HCT116 (cell line): ENCODE measurements at regions not wholly inside any gene's neighbourhood (a gene's known extent, or its start where the extent isn't known, plus 50 kb on each side); places are given as distances from the start of the nearest gene placed in this dataset.

ENCODE experiments used
- ATAC-seq: fragments of 200-7000 bp; cut with Tn5 transposase; 2 replicates; pipeline ENCODE4 v1.9.1; 2020; ENCODE audit warnings: mild to moderate bottlenecking, moderate library complexity
- BruUV-seq: library from RNA; stranded (reverse); fragments of 400-500 nt; replicated peaks from 2 replicates; lab custom pipeline; 2021; lab: Mats Ljungman, UMichigan
- CTCF ChIA-PET: fragments of 300-600 bp; sonication (Branson Sonifier 250); formaldehyde crosslinking; loops from one replicate; lab custom pipeline; 2021; ENCODE audit warnings: antibody characterized with exemption; lab: Charles Lee
- POLR2A ChIA-PET: fragments of 300-600, 350-600 bp; sonication (Branson Sonifier 250); formaldehyde crosslinking; loops from one replicate; lab custom pipeline; 2021; ENCODE audit warnings: antibody characterized with exemption; lab: Charles Lee
- RAD21 ChIA-PET, 2 experiments: fragments of 300-600 bp; sonication (Branson Sonifier 250); formaldehyde crosslinking; loops; one replicate each; lab custom pipeline; 2023; ENCODE audit warnings: low total read pairs in 2 of 2; ENCODE audit not compliant: uncharacterized antibody in 2 of 2, unreplicated experiment in 2 of 2, low non-redundant PET in 1 of 2; lab: Charles Lee
- DNase-seq: peaks from one replicate; pipeline ENCODE4 v3.0.0-alpha.2; 2010; ENCODE audit warnings: low read depth, low spot score
- H2AFZ ChIP-seq: fragments of 200-600 bp; shearing (Covaris generic), sonication (generic); 2 replicates; pipeline ENCODE4 v1.6.1; 2017; ENCODE audit warnings: low read depth, mixed run types, mixed read lengths, antibody characterized with exemption, low read length; ENCODE audit not compliant: poor library complexity, severe bottlenecking
- H3K27ac ChIP-seq: 2 replicates; pipeline ENCODE4 v1.5.1; 2012; ENCODE audit warnings: low read depth, low read length
- H3K27me3 ChIP-seq: fragments of 200-600 bp; sonication (generic); 2 replicates; pipeline ENCODE4 v1.6.1; 2016; ENCODE audit warnings: mixed run types, low read length, mixed read lengths; ENCODE audit not compliant: insufficient read depth
- H3K36me3 ChIP-seq, 2 experiments: fragments of 200-500 bp in 1 of 2; fragments of 200-600 bp in 1 of 2; sonication (Bioruptor generic) in 1 of 2; sonication (generic) in 1 of 2; 2 replicates each; pipeline versions ENCODE4 v1.5.1 to v1.6.1; 2014 to 2016; ENCODE audit warnings: low read length in 2 of 2, inconsistent platforms in 1 of 2, mixed read lengths in 1 of 2, mixed run types in 1 of 2; ENCODE audit not compliant: insufficient read depth in 2 of 2, control insufficient read depth in 1 of 2
- H3K4me1 ChIP-seq, 2 experiments: fragments of 200-600 bp in 1 of 2; sonication (generic) in 1 of 2; 2 replicates each; pipeline versions ENCODE4 v1.5.1 to v1.6.1; 2012 to 2017; ENCODE audit warnings: low read length in 2 of 2, inconsistent platforms in 1 of 2, mild to moderate bottlenecking in 1 of 2, mixed read lengths in 1 of 2, mixed run types in 1 of 2, moderate library complexity in 1 of 2; ENCODE audit not compliant: insufficient read depth in 2 of 2, control insufficient read depth in 1 of 2
- H3K4me2 ChIP-seq: fragments of 200-600 bp; sonication (generic); 2 replicates; pipeline ENCODE4 v1.6.1; 2017; ENCODE audit warnings: mixed run types, low read length, mixed read lengths
- H3K4me3 ChIP-seq, 2 experiments: fragments of 200-600 bp in 1 of 2; sonication (generic) in 1 of 2; replicated peaks in 1 of 2; 2 replicates each; pipeline ENCODE4 v1.5.1; 2011 to 2016; ENCODE audit warnings: low read length in 2 of 2, control low read depth in 1 of 2, low read depth in 1 of 2, mild to moderate bottlenecking in 1 of 2, mixed read lengths in 1 of 2, mixed run types in 1 of 2
- H3K79me2 ChIP-seq: fragments of 200-600 bp; sonication (generic); 2 replicates; pipeline ENCODE4 v1.6.1; 2017; ENCODE audit warnings: mild to moderate bottlenecking, mixed run types, low read length, moderate library complexity, mixed read lengths; ENCODE audit not compliant: insufficient read depth
- H3K9ac ChIP-seq: fragments of 200-600 bp; sonication (generic); 2 replicates; pipeline ENCODE4 v1.6.1; 2016; ENCODE audit warnings: low read length, mixed read lengths
- H3K9me2 ChIP-seq: fragments of 200-600 bp; sonication (generic), shearing (Covaris generic); 2 replicates; pipeline ENCODE4 v1.6.1; 2017; ENCODE audit warnings: mixed run types, mild to moderate bottlenecking, moderate library complexity; ENCODE audit not compliant: insufficient read depth
- H3K9me3 ChIP-seq, 2 experiments: fragments of 200-500 bp in 1 of 2; fragments of 200-600 bp in 1 of 2; sonication (Bioruptor generic) in 1 of 2; sonication (generic) in 1 of 2; 2 replicates each; pipeline ENCODE4 v1.6.1; 2014 to 2017; ENCODE audit warnings: low read length in 2 of 2, mixed read lengths in 2 of 2, inconsistent platforms in 1 of 2, low read depth in 1 of 2, mild to moderate bottlenecking in 1 of 2, mixed run types in 1 of 2, moderate library complexity in 1 of 2; ENCODE audit not compliant: control insufficient read depth in 1 of 2, insufficient read depth in 1 of 2
- H4K20me1 ChIP-seq: fragments of 200-600 bp; sonication (generic), shearing (Covaris generic); 2 replicates; pipeline ENCODE4 v1.6.1; 2017; ENCODE audit warnings: mixed run types, mild to moderate bottlenecking, moderate library complexity; ENCODE audit not compliant: insufficient read depth
- CTCF ChIP-seq, 3 experiments: fragments of 200-600 bp in 1 of 3; sonication (generic) in 1 of 3; IDR thresholded peaks in 2 of 3; conservative IDR thresholded peaks in 1 of 3; 2 replicates each; pipeline ENCODE4 v1.5.1; 2012 to 2017; ENCODE audit warnings: low read depth in 2 of 3, low read length in 2 of 3, antibody characterized with exemption in 1 of 3, borderline replicate concordance in 1 of 3, control low read depth in 1 of 3, mild to moderate bottlenecking in 1 of 3, mixed read lengths in 1 of 3, mixed run types in 1 of 3, moderate library complexity in 1 of 3; ENCODE audit not compliant: insufficient read depth in 1 of 3
- ELF1 ChIP-seq: IDR thresholded peaks from 2 replicates; pipeline ENCODE4 v1.6.1; 2012; ENCODE audit warnings: low read depth, borderline replicate concordance
- EZH2phosphoT487 ChIP-seq: fragments of 200-600 bp; IDR thresholded peaks from 2 replicates; pipeline ENCODE4 v1.6.1; 2018; ENCODE audit warnings: antibody characterized with exemption, borderline replicate concordance
- FOSL1 ChIP-seq: IDR thresholded peaks from 2 replicates; pipeline ENCODE4 v1.6.1; 2012; ENCODE audit warnings: low read depth
- JUND ChIP-seq: IDR thresholded peaks from 2 replicates; pipeline ENCODE4 v1.6.1; 2012
- MAX ChIP-seq: IDR thresholded peaks from 2 replicates; pipeline ENCODE4 v1.6.1; 2012
- REST ChIP-seq: IDR thresholded peaks from 2 replicates; pipeline ENCODE4 v1.6.1; 2012; ENCODE audit warnings: low read depth
- SP1 ChIP-seq: IDR thresholded peaks from 2 replicates; pipeline ENCODE4 v1.6.1; 2012; ENCODE audit warnings: low read depth
- SRF ChIP-seq: IDR thresholded peaks from 2 replicates; pipeline ENCODE4 v1.6.1; 2012; ENCODE audit warnings: low read depth
- YY1 ChIP-seq: IDR thresholded peaks from 2 replicates; pipeline ENCODE4 v1.6.1; 2011; ENCODE audit warnings: low read length, low read depth, moderate library complexity, mild to moderate bottlenecking; ENCODE audit not compliant: insufficient replicate concordance; ENCODE audit errors: extremely low read depth
- ZNF274 ChIP-seq: fragments of 200-500 bp; sonication (Bioruptor generic); IDR thresholded peaks from 2 replicates; pipeline ENCODE4 v1.6.1; 2014; ENCODE audit warnings: mild to moderate bottlenecking, low read depth, low read length, inconsistent platforms
- intact Hi-C: fragments of 100-400 bp; cut with micrococcal nuclease; formaldehyde crosslinking; loops from 2 replicates; pipeline ENCODE4 v1.10.0; 2022

- TF ChIP-seq JUND (no peak), SP1 (no peak)
- ChIA-PET POLR2A (no interaction called here), RAD21 (no interaction called here), CTCF (no interaction called here)
- Histone ChIP-seq H3K4me2 (no peak overlapping the region), H3K79me2 (no peaks in the 10 kb centered on the region), H3K4me3 (no peak overlapping the region), H3K36me3 (no peaks in the 10 kb centered on the region), H2AFZ (no peak overlapping the region), H3K9me3 (peaks cover 2 to 24% of the 10 kb centered on the region in 2 experiments; a peak in 2 of 4 replicates), H3K27ac (no peak overlapping the region), H3K9me2 (no peaks in the 10 kb centered on the region), H3K4me1 (no peaks in the 10 kb centered on the region), H3K27me3 (no peaks in the 10 kb centered on the region), H3K9ac (no peak overlapping the region), H4K20me1 (no peaks in the 10 kb centered on the region)
- DNase-seq (no peak), ATAC-seq (no peak)
- no TSS peak for BruUV-seq
- intact Hi-C loops = no loop called here
Measured at GRCh38 chr13:56953965-56954364, 186.8 kb upstream of the PRR20A start.

- POLR2A ChIA-PET = no interaction called here
- TF ChIP-seq SRF = no peak
- TF ChIP-seq ELF1 = no peak
- no peak for TF ChIP-seq EZH2phosphoT487
- TF ChIP-seq SP1 = no peak
- TF ChIP-seq FOSL1 = no peak
- TF ChIP-seq YY1 = no peak
- no peak for TF ChIP-seq ZNF274
- TF ChIP-seq REST = no peak
- TF ChIP-seq MAX = no peak
- TF ChIP-seq CTCF (IDR thresholded peaks at IDR 0.05 in 2 of 3, conservative IDR thresholded peaks at IDR 0.05 in 1 of 3; ENCODE audit: borderline replicate concordance in 1 of 3, insufficient read depth in 1 of 3, low read depth in 2 of 3, low read length in 2 of 3) = no peak
- ATAC-seq = no peak
- CTCF ChIA-PET = no interaction called here
- Histone ChIP-seq H3K9ac (no peak overlapping the region), H4K20me1 (no peaks in the 10 kb centered on the region), H3K4me2 (no peak overlapping the region), H3K36me3 (no peaks in the 10 kb centered on the region), H3K4me3 (no peak overlapping the region), H3K4me1 (no peaks in the 10 kb centered on the region), H3K79me2 (no peaks in the 10 kb centered on the region), H3K9me2 (no peaks in the 10 kb centered on the region), H3K9me3 (peaks cover 6 to 17% of the 10 kb centered on the region in 2 experiments; a peak in 2 of 4 replicates), H3K27me3 (no peaks in the 10 kb centered on the region), H2AFZ (no peak overlapping the region), H3K27ac (no peak overlapping the region)
- RAD21 ChIA-PET = no interaction called here
- intact Hi-C loops = no loop called here
- no peak for DNase-seq
- BruUV-seq = no TSS peak
Measured at GRCh38 chr13:56975647-56976046, 165.1 kb upstream of the PRR20A start.
